A673 (cell line): ENCODE measurements at regions not wholly inside any gene's neighbourhood (a gene's known extent, or its start where the extent isn't known, plus 50 kb on each side); places are given as distances from the start of the nearest gene placed in this dataset.

Source experiments
- BruUV-seq: library from RNA; stranded (reverse); fragments of 400-500 nt; replicated peaks from 2 replicates; lab custom pipeline; 2021; lab: Mats Ljungman, UMichigan
- CTCF ChIA-PET: fragments of 300-600 bp; sonication (Branson Sonifier 250); formaldehyde crosslinking; loops from one replicate; lab custom pipeline; 2022; ENCODE audit warnings: antibody characterized with exemption; lab: Charles Lee
- POLR2A ChIA-PET: fragments of 300-600 bp; sonication (Branson Sonifier 250); formaldehyde crosslinking; loops from one replicate; lab custom pipeline; 2022; ENCODE audit warnings: antibody characterized with exemption; ENCODE audit not compliant: low non-redundant PET; lab: Charles Lee
- DNase-seq: peaks from one replicate; pipeline ENCODE4 v3.0.0-alpha.2; 2015; ENCODE audit warnings: low spot score
- H3K27ac ChIP-seq: fragments of 200-600 bp; sonication (generic); 2 replicates; pipeline ENCODE4 v1.5.1; 2016; ENCODE audit warnings: mixed run types, low read depth, mild to moderate bottlenecking, mixed read lengths, antibody characterized with exemption, low read length; ENCODE audit not compliant: poor library complexity, severe bottlenecking
- H3K27me3 ChIP-seq: fragments of 200-600 bp; sonication (generic); replicated peaks from 2 replicates; pipeline ENCODE4 v1.6.1; 2017; ENCODE audit warnings: mixed run types, low read depth, mild to moderate bottlenecking, mixed read lengths, antibody characterized with exemption, low read length; ENCODE audit not compliant: insufficient read depth, poor library complexity
- H3K36me3 ChIP-seq: fragments of 200-600 bp; sonication (generic); 2 replicates; pipeline ENCODE4 v1.6.1; 2016; ENCODE audit warnings: mixed run types, mild to moderate bottlenecking, mixed read lengths, antibody characterized with exemption, low read length; ENCODE audit not compliant: insufficient read depth, poor library complexity, severe bottlenecking
- H3K4me1 ChIP-seq: fragments of 200-600 bp; sonication (generic); 2 replicates; pipeline ENCODE4 v1.6.1; 2017; ENCODE audit warnings: mixed run types, mild to moderate bottlenecking, mixed read lengths, antibody characterized with exemption, low read length; ENCODE audit not compliant: insufficient read depth, poor library complexity, severe bottlenecking
- H3K4me3 ChIP-seq: fragments of 200-600 bp; sonication (generic); 2 replicates; pipeline ENCODE4 v1.5.1; 2016; ENCODE audit warnings: low read depth, mixed run types, mild to moderate bottlenecking, mixed read lengths, low read length; ENCODE audit not compliant: poor library complexity, severe bottlenecking
- H3K9me3 ChIP-seq: fragments of 200-600 bp; sonication (generic); 2 replicates; pipeline ENCODE4 v1.6.1; 2016; ENCODE audit warnings: mixed run types, low read depth, mild to moderate bottlenecking, mixed read lengths, antibody characterized with exemption, low read length; ENCODE audit not compliant: poor library complexity, severe bottlenecking
- EZH2 ChIP-seq: fragments of 200-600 bp; sonication (generic); IDR thresholded peaks from 2 replicates; pipeline ENCODE4 v1.6.1; 2017; ENCODE audit warnings: borderline replicate concordance, low read depth, mild to moderate bottlenecking, mixed read lengths, antibody characterized with exemption, low read length; ENCODE audit not compliant: poor library complexity, severe bottlenecking
- intact Hi-C: fragments of 100-400 bp; cut with micrococcal nuclease; formaldehyde crosslinking; loops from one replicate; pipeline ENCODE4 v1.10.0; 2022; ENCODE audit not compliant: unreplicated experiment
- TF ChIP-seq, protein P1 (sequence below): fragments of 300-800, 200-600 bp; sonication (generic); conservative IDR thresholded peaks from 2 replicates; pipeline ENCODE4 v1.5.1; 2017; ENCODE audit warnings: low read depth, mild to moderate bottlenecking, antibody characterized with exemption, low read length, moderate library complexity, mixed read lengths

DNA sequence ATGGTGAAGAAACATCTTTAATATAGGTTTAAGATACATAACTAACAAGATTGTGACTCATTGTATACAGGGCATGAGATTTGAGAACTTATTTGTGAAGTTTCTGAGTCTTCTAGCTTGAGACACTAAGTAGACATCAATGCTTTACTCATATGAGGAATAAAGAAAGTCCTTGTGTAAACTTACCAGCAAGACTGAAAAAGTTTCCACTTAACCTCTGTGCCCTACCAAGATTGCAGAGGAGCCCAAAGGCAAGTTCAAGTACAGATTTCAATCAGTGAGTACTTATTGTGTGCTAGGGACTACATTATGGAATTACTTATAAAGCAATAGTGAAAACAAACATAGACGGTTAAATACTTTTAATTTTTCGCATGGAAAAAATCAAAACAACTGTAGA lies 1041.2 kb upstream of the CELF4 start:
- no peaks in the 10 kb centered on the region for H3K27me3 ChIP-seq
- no peak overlapping the region for H3K4me3 ChIP-seq
- ChIA-PET CTCF (no interaction called here), POLR2A (no interaction called here)
- no peak overlapping the region for H3K27ac ChIP-seq
- intact Hi-C loops: no loop called here
- H3K9me3 ChIP-seq: no peaks in the 10 kb centered on the region
- BruUV-seq: no TSS peak
- no peaks in the 10 kb centered on the region for H3K36me3 ChIP-seq
- DNase-seq: no peak
- H3K4me1 ChIP-seq: no peaks in the 10 kb centered on the region
- TF ChIP-seq, protein P1, sequence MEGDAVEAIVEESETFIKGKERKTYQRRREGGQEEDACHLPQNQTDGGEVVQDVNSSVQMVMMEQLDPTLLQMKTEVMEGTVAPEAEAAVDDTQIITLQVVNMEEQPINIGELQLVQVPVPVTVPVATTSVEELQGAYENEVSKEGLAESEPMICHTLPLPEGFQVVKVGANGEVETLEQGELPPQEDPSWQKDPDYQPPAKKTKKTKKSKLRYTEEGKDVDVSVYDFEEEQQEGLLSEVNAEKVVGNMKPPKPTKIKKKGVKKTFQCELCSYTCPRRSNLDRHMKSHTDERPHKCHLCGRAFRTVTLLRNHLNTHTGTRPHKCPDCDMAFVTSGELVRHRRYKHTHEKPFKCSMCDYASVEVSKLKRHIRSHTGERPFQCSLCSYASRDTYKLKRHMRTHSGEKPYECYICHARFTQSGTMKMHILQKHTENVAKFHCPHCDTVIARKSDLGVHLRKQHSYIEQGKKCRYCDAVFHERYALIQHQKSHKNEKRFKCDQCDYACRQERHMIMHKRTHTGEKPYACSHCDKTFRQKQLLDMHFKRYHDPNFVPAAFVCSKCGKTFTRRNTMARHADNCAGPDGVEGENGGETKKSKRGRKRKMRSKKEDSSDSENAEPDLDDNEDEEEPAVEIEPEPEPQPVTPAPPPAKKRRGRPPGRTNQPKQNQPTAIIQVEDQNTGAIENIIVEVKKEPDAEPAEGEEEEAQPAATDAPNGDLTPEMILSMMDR: no peak
- no peak for TF ChIP-seq EZH2

DNA sequence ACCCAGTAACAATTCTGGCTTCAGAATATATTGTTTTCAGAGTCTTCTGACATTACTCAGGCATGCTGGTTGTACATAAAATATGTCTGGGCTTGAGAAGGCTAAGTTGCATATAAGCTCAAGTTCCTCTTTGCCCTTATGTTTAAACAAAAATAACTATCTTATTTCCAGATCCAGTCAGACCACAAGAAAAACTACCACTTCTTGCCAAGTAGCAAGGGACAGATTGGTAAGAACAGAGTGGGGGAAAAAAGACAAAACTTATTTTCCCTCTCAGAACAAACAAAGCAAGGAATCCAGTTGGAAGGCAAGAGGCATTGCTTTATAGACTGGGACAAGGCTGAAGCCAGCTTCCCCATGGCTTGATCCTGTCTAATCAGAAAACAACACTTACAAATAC lies 1036.7 kb upstream of the CELF4 start:
- CTCF ChIA-PET: no interaction called here
- Histone ChIP-seq H3K4me3 (no peak overlapping the region), H3K9me3 (no peaks in the 10 kb centered on the region), H3K36me3 (no peaks in the 10 kb centered on the region), H3K27ac (no peak overlapping the region), H3K27me3 (no peaks in the 10 kb centered on the region), H3K4me1 (no peaks in the 10 kb centered on the region)
- BruUV-seq: no TSS peak
- intact Hi-C loops: no loop called here
- DNase-seq: no peak
- no peak for TF ChIP-seq EZH2
- TF ChIP-seq, protein P1: no peak
- POLR2A ChIA-PET: no interaction called here

DNA sequence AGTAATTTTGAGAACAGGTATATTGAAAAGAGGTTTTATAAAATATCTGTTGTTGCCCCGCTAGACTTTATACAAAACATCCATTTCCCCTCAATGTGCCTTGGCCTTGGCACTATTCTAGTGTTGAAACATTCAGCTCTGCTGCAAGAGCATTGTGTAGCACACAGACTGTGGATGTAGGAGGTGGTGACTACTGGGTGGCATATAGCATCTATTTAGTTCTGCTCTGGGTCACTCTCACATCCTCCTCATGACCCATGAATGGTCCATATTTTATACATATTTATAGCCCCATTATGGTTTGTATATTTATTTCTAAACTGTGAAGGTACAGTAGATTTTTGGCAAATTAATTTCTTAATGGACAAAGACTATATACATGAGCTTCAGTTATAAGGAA lies 1022.0 kb upstream of the CELF4 start:
- Histone ChIP-seq H3K36me3 (no peaks in the 10 kb centered on the region), H3K4me3 (no peak overlapping the region), H3K27me3 (no peaks in the 10 kb centered on the region), H3K27ac (no peak overlapping the region), H3K9me3 (no peaks in the 10 kb centered on the region), H3K4me1 (no peaks in the 10 kb centered on the region)
- CTCF ChIA-PET: no interaction called here
- no peak for DNase-seq
- intact Hi-C loops: no loop called here
- BruUV-seq: no TSS peak
- POLR2A ChIA-PET: interaction anchor here (0.6 kb wide), 1 partner anchor 1729 kb away, joined by 3 read pairs; no protein-coding TSS in a partner anchor
- TF ChIP-seq, protein P1: no peak
- no peak for TF ChIP-seq EZH2
